LNCAP (cell line): ENCODE measurements at regions not wholly inside any gene's neighbourhood (a gene's known extent, or its start where the extent isn't known, plus 50 kb on each side); places are given as distances from the start of the nearest gene placed in this dataset.

Experiments
- TF ChIP-seq, protein P1 (sequence below): fragments of 450-650 bp; IDR thresholded peaks from 2 replicates; pipeline ENCODE4 v1.5.1; 2017; ENCODE audit warnings: mild to moderate bottlenecking

DNA sequence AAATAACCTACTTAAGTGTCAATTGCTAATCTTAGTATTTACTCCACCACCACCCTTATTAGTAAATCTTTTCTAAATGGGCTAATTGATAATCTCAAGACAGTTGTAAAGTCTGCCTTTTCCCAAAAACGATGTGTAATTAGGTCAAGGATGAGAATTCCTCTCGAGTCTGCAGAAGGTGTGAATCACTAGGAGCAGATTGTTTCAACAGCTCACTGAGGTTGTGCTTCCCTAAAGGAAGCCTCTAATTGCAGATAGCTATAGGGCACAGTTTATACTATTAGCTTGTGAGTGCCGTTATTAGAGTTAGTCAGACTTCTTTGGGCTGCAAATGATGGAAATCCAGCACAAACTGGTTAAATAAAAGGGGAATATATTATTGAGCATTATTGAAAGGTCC, 84.9 kb downstream of the C11orf91 start:
- TF ChIP-seq, protein P1, sequence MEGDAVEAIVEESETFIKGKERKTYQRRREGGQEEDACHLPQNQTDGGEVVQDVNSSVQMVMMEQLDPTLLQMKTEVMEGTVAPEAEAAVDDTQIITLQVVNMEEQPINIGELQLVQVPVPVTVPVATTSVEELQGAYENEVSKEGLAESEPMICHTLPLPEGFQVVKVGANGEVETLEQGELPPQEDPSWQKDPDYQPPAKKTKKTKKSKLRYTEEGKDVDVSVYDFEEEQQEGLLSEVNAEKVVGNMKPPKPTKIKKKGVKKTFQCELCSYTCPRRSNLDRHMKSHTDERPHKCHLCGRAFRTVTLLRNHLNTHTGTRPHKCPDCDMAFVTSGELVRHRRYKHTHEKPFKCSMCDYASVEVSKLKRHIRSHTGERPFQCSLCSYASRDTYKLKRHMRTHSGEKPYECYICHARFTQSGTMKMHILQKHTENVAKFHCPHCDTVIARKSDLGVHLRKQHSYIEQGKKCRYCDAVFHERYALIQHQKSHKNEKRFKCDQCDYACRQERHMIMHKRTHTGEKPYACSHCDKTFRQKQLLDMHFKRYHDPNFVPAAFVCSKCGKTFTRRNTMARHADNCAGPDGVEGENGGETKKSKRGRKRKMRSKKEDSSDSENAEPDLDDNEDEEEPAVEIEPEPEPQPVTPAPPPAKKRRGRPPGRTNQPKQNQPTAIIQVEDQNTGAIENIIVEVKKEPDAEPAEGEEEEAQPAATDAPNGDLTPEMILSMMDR = no peak

DNA sequence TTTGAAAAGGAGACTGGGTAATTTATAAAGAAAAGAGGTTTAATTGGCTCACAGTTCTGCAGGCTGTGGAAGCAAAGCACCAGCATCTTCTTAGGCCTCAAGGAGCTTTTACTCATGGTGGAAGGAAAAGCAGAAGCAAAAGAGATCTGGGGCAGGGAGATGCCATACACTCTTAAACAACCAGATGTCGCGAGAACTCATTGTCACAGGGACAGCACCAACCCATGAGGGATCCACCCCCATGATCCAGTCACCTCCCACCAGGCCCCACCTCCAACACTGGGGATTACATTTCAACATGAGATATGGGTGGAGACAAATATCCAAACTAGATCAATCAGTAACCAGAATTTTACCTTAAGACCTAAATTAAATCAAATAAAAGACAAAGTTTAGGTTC, 87.2 kb downstream of the C11orf91 start:
- TF ChIP-seq, protein P1 = no peak

DNA sequence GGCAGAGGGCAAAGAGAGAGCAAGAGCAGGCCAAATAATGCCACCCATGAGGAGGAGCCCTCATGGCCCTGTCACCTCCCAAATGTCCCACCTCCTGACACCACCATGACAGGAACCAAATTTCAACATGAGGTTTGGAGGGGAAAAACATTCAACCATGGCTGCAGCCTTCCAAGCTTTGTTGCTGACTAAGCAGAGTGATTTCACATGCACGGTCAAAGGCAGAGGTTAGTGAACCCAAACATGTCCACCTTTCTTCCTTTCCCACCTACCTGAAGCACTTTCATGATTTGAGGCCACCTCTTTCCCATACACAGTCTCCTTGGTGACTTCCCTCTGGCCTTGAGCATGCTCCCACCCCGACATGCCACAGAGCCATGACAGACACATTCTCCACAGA, 89.7 kb downstream of the C11orf91 start:
- TF ChIP-seq, protein P1 = no peak

DNA sequence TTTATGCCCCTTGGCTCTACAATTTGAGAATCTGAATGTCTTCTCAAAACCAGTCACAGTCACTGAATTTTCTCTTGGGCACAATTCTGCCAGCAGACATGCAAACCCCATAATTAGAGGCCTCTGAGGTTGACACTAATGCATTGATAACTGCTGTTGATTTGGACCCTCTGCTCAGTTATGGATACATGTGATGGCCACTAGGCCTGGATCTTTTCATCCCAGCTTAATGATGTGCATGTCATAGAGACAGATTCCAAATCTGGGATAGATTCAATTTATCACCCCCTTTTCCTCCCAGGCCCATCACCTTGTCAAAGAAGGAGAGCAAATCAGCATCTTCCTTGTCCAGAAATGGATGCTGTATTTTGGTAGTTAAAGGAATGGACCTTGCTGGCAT, 92.2 kb downstream of the C11orf91 start:
- TF ChIP-seq, protein P1 = no peak

DNA sequence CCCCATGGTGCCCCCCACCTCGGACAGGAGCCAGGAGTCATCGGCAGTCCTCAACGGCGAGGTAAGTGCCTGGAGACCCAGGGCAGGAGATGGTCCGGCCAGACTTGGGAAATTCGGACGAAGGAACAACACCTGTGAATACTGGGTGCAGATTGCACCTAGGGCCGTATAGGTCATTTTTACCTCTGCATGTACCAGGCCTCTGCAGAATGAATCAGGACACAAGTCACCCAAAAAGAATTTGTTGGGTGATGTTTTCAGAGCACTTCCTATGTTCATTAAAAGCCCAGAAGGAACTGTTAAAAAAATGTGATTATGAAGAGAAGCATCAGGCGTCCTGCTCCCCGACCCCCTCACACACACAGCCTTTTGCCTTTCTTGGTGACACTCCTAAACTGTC, 93.9 kb downstream of the C11orf91 start:
- TF ChIP-seq, protein P1 = no peak

DNA sequence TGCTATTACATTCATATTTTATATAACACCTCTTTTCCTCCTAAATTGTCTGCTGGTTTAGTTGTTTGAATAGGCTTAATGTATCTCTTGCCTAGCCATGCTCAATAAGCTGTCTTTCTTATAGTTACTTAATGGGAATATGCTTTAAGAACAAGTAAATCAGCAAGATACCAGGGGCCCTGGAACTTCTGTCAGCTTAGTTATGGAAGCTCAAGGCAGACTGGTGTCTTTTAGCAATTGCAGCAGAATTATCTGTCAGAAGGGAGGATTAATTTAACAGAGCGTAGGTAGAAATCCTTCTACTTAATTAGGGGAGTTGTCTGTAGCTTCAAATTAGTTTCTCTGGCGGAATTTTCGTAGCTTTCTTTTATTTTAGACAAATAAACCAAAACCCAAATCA, 94.9 kb downstream of the C11orf91 start:
- TF ChIP-seq, protein P1 = no peak

DNA sequence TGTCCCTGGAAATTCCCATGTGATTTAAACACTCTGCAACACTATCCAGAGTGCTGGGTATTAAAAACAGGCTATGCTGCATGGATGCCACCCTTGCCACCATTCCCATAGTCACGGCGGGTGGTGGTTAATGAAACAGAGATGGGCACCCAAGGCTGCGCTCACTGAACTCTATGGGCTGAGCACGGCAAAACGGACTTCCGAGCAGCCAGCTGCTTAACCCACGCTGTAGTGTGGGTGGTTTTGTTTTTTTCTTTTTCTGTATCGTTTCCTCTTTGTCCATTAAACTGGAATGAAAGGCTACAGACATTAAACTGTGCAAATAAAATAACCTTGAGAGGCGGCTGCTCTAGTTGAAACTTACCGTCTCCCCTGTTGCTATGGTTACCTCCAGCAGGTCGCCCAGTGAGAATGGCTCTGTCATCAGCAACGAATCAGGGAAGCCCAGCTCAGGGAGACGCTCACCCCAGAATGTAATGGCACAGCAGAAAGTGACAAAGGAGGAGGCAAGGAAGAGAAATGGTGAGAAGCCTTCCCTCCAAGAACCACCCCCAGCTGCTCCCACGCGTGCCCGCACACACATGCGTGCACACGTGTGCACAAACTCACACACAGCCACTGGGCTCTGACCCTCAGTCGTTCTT, 102.1 kb downstream of the C11orf91 start:
- TF ChIP-seq, protein P1 = no peak

DNA sequence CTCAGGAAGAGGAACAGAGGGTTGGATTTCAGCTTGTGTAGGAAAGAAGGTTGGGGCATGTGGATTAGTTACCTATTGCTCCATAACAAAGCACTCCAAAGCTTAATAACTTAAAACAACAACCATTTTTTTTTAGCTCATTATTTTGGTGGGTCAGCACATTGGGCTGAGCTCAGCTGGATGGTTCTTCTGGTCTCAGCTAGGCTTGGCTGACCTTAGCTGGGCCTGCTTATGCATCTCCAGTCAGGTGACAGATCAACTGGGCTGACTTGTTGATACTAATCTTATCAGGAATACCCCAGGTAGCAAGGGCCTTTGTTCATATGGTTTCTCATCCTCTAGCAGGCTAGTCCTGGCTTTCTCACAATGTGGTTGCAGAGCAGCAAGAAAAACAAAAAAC, 106.4 kb downstream of the C11orf91 start:
- TF ChIP-seq, protein P1 = no peak
